ENCODE measurements at regions not wholly inside any gene's neighbourhood (a gene's known extent, or its start where the extent isn't known, plus 50 kb on each side); places are given as distances from the start of the nearest gene placed in this dataset.

- peak; percentile 20 for DNase-seq (ENCODE audit: low spot score)
Observed at GRCh38 chr2:48912110-48912509, 156.6 kb upstream of the LHCGR start.

GRCh38 chr2:48910961-48911360, 155.4 kb upstream of the LHCGR start:
- DNase-seq (ENCODE audit: low spot score), result no peak

DNA sequence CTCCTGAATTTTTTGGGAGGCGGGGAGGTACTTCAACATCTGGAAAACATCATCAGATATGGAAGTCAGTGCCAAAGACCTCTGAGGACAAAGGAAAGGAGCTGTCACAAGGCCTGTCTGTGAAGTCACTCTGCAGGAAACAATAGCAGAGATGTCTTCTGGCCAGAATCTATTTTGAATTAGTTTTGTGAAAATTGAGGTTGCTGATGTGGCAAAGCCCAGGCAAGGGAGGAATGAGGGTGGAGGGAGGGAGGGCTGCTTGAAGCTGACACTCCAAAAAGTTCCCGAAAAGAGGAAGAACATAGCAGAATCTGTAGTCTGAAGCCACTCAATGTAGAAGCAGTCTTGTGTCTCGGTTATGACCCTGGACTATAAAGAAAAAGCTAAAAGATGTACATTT, 151.1 kb upstream of the LHCGR start:
- no peak for DNase-seq (ENCODE audit: low spot score)

- DNase-seq (ENCODE audit: low spot score), result no peak
Observed at GRCh38 chr2:48905696-48906095, 150.2 kb upstream of the LHCGR start.

DNA sequence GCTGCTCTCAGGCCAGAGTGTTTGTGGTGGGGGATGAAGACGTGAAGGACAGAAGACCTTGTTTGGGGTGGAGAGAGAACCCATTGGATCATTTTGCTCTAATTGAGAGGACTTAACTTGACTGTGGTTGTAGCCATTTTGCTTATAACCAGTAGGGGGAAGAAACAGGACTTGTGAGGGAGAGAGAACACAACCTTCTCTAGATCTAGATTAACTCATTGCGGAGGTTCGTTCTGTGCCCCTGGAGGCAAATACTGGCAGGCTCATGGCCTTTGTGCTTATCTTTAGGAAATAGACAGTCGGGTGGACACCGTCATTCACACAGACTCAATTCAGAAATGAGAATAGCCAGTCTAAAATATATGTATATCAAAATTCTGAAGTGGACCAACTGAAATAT, 147.0 kb upstream of the LHCGR start:
- no peak for DNase-seq (ENCODE audit: low spot score)

- DNase-seq (ENCODE audit: low spot score), result no peak
Observed at GRCh38 chr2:48901416-48901815, 145.9 kb upstream of the LHCGR start.

DNA sequence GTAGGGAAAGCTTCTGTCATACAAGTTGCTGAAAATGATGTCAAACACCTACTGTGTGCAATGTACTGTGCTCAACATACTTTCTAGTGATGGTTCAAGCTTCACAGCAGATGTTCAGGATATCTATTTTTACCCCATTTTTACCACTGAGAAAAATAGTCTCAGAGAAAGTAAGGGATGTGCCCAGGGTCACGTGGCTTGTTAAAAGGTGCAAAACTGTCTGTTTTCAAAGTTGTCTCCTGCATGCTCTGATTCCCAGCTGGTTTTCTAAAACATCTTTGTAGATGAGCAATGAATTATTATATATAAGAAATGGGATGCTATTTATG, 145.5 kb upstream of the LHCGR start:
- no peak for DNase-seq (ENCODE audit: low spot score)

DNA sequence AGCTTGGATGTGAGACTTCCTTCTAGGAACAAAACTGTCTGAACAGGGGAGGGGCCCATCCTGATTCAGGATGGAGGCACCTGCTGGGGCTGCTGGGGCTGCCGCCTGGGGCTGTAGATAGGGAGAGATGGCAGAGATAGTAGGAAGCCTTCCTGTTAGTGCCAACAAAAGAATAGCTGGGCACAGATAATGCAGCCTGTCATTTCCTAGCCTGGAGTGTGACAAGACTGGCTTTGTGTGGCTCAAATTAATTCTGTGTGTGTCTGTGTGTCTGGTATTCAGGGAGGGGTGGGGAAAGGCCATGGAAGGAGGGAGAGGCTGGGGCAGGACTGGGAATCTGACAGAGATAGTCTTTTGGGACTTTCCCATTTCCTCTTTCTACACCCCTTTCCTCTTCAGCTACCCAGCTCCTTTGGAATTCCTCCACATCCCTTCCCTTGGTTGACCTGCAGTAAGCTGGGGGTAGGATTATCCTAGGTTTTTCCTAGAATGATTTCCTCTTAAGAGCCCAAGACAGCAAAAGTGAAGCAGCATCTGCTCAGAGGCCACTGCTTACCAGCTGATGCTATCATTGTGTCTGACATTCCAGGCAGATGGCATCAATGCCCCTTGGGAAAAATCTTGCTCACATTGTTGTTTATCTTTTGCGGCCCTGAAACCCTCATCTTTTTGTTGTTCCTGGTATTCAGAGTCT, 144.9 kb upstream of the LHCGR start:
- peak; percentile 15 for DNase-seq (ENCODE audit: low spot score)

DNA sequence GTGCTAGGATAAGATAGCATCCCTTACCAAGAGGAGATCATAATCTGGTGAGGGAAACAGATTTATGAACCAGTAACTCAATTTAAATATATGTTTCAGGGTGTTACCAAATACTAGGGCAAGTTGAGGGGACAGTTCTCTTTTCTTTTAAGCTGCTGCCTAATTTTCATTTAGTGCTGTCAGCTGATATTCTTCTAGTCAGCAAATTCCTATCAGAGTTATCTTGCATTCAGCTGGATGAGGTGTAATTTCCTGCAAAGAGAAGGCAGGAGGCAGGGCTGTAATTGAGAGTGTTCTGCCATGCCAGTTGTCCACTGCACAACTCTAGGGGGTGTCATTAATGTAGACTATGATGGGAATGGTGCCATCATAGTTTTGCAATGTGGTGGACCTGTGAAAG, 141.3 kb upstream of the LHCGR start:
- DNase-seq (ENCODE audit: low spot score), result no peak

- no peak for DNase-seq (ENCODE audit: low spot score)
Observed at GRCh38 chr2:48890454-48891131, 135.1 kb upstream of the LHCGR start.

DNA sequence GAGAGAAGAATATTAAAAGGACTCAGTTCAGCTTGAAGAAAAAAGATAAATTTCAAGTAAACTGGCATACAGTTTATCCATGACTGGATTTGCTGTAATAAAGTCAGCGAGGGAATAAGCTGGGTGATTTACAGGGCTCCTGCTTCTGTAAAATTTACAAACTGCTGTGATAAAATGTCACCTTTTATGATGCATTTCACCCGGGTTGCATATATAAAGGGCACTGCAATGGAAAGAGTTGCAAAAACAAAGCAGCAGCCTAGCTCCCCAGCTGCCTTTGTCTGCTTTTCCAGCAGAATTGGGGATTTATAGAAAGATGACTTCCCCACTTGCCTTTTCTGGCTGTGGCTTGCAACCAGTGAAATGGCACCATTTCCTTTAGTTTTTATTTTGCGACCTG, 132.5 kb upstream of the LHCGR start:
- DNase-seq (ENCODE audit: low spot score), result no peak

GRCh38 chr2:48886919-48887318, 131.4 kb upstream of the LHCGR start:
- DNase-seq (ENCODE audit: low spot score), result no peak

- DNase-seq (ENCODE audit: low spot score), result no peak
Observed at GRCh38 chr2:48885841-48886240, 130.3 kb upstream of the LHCGR start.

GRCh38 chr2:48883661-48884060, 128.1 kb upstream of the LHCGR start:
- no peak for DNase-seq (ENCODE audit: low spot score)

DNA sequence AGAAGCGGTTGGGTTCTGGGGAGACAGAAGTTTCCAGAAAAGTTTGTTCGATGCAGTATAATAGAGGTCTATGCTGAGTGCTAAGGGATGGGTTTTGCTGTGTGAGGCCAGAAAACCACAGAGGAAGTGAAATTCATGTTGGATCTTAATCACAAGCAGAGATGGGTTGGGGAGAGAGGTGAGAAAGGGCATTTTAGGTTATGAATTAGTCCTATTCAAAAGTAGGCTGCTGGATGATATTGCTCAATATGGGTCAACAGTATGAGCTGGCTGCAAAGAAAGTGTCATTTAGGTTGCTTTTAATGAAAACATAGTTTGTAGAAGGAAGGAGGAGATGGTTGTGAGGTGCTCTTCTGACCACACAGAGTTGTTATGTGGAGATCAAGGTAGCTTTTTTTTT, 118.8 kb upstream of the LHCGR start:
- DNase-seq (ENCODE audit: low spot score), result no peak

- DNase-seq (ENCODE audit: low spot score), result no peak
Observed at GRCh38 chr2:48873666-48874065, 118.1 kb upstream of the LHCGR start.

DNA sequence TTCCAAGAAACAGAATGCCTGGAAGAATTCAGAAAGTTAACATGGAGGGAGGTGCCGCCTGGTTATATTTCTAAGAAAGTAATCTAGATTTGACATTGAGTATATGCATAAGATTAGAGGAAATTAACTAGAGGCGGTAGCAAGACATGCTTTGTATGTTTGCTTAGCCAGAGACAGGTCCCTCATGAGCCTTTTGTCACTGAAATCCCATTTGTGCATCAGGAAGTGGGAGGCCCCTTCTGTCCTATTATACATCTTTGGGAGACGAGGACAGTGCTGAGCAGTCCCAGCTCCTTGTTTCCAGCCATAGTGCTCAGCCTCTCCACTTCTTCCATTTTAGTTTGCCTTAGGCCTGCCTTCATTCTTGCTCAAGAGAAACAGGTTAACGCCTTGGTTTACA, 115.4 kb upstream of the LHCGR start:
- DNase-seq (ENCODE audit: low spot score), result no peak

DNA sequence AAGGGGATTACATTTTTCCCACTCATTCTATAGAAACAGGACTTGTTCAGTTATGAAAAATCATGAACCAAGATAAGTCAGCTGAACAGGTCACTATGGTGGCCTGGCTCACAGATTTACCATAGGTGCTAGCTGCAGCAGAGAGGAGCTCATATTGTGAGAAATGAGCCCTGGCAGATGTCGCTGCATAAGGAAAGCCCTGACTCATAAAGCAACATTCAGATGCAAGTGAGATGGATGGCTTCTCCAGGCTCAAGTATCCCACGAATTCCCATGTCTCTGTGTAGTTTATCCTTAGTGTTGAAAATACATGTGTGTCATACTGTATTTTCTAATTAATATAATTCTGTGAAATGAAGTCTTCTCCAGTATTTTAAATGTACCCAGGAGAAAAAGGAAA, 115.0 kb upstream of the LHCGR start:
- no peak for DNase-seq (ENCODE audit: low spot score)

DNA sequence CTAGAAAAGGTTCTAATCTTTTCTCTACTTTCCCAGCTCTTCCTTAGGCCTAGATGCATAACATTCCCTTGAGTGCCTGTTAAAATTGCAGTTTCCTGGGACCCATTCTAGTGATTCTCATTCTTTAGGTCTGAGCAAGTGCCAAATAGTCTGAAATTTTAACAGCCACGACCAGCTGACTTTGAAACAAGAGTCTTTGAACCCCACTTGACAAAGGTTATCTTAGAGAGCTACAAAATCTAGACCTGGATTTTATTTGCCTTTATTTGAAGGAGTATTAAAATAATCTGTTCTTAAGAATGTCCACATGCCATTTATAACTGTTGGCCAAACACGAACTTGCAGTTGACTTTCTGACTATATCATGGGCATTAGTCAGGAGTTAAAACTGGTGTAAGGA, 110.2 kb upstream of the LHCGR start:
- no peak for DNase-seq (ENCODE audit: low spot score)

DNA sequence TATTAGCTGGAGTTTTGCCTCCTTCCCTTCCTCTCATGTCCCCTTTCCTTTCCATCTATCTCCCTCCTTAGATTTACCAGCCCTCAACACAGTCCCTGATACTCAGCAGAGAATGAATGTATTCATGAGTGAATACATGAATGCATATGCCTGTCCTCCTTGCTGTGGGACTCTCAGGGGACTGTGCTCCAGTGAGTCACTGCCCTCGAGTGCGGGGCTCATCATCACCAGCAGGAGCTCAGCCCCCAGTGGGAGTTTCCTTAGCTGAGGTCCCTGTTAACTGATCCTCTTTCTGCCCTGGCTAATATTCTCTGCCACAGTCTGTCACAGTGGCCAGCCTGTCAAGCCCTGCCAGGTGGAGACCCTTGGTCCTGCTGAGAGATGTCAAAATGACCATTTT, 104.9 kb upstream of the LHCGR start:
- DNase-seq (ENCODE audit: low spot score), result no peak

GRCh38 chr2:48856657-48857056, 101.1 kb upstream of the LHCGR start:
- DNase-seq (ENCODE audit: low spot score), result no peak

DNA sequence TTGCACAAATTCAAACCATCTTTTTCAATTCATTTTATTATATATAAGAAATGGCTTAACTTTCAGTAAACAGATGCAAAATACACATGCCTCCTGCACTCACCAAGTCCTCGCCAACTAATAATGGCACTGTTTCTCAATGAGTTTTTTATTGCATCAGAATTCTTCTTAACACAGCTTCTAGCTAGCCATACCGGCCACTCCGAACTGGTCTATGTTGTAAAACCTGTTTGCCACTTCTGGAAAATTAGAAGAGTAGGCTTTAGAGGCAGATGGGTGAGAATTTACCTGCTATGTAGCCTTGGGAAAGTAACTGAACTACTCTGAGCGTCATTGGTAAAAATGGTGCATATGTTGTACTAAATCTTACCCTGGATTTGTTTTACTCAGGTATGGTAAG, 100.6 kb upstream of the LHCGR start:
- DNase-seq (ENCODE audit: low spot score), result no peak

- no peak for DNase-seq (ENCODE audit: low spot score)
Observed at GRCh38 chr2:48855142-48855541, 99.6 kb upstream of the LHCGR start.

DNA sequence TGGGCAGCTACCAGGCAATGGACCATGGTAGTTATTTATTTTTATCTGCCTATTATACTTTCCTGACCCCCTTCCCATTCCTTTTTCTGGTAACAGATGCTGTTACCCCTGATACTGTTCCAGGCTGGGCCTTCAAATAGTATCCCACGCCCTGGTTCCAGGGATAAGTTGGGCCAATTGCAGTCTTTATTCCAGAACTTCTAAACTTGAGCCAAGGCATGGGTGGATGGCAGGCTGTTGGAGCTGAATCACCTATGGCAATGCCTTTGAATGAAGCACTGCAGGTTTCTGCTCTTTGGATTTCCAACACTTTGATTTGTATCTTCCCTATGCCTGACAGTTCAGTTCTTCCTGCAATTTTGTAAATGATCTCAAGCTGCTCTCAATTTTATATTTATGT, 99.2 kb upstream of the LHCGR start:
- no peak for DNase-seq (ENCODE audit: low spot score)

Data from SK-N-DZ (cell line).